ENCODE measurements at regions not wholly inside any gene's neighbourhood (a gene's known extent, or its start where the extent isn't known, plus 50 kb on each side); places are given as distances from the start of the nearest gene placed in this dataset.
"Not testable (repeated sequence)": the region's sequence is repeated elsewhere in the genome, so short reads cannot be mapped to it uniquely, and the experiment has no call there.

GRCh38 chr3:75242012-75242735, 422.0 kb upstream of the FRG2C start:
- DNase-seq (ENCODE audit: low read depth), result no peak

- DNase-seq (ENCODE audit: low read depth), result no peak
These were observed 415.2 kb upstream of the FRG2C start for GRCh38 chr3:75248974-75249373.

GRCh38 chr3:75254685-75255084, 409.4 kb upstream of the FRG2C start:
- no peak for DNase-seq (ENCODE audit: low read depth)

GRCh38 chr3:75258825-75259683, 405.1 kb upstream of the FRG2C start:
- not testable (repeated sequence) for DNase-seq (ENCODE audit: low read depth)

GRCh38 chr3:75260975-75261374, 403.2 kb upstream of the FRG2C start:
- not testable (repeated sequence) for DNase-seq (ENCODE audit: low read depth)

GRCh38 chr3:75262661-75263060, 401.5 kb upstream of the FRG2C start:
- no peak for DNase-seq (ENCODE audit: low read depth)

- DNase-seq (ENCODE audit: low read depth), result no peak
These were observed 398.2 kb upstream of the FRG2C start for GRCh38 chr3:75265897-75266296.

GRCh38 chr3:75268576-75268975, 395.6 kb upstream of the FRG2C start:
- not testable (repeated sequence) for DNase-seq (ENCODE audit: low read depth)

GRCh38 chr3:75272237-75272636, 391.9 kb upstream of the FRG2C start:
- not testable (repeated sequence) for DNase-seq (ENCODE audit: low read depth)

GRCh38 chr3:75272691-75273090, 391.4 kb upstream of the FRG2C start:
- no peak for DNase-seq (ENCODE audit: low read depth)

GRCh38 chr3:75285531-75286148, 378.5 kb upstream of the FRG2C start:
- not testable (repeated sequence) for DNase-seq (ENCODE audit: low read depth)

GRCh38 chr3:75288972-75289574, 375.1 kb upstream of the FRG2C start:
- DNase-seq (ENCODE audit: low read depth), result not testable (repeated sequence)

- DNase-seq (ENCODE audit: low read depth), result no peak
These were observed 370.0 kb upstream of the FRG2C start for GRCh38 chr3:75294124-75294523.

- DNase-seq (ENCODE audit: low read depth), result no peak
These were observed 369.1 kb upstream of the FRG2C start for GRCh38 chr3:75295013-75295412.

GRCh38 chr3:75296858-75297257, 367.3 kb upstream of the FRG2C start:
- DNase-seq (ENCODE audit: low read depth), result no peak

GRCh38 chr3:75300606-75301005, 363.5 kb upstream of the FRG2C start:
- no peak for DNase-seq (ENCODE audit: low read depth)

- DNase-seq (ENCODE audit: low read depth), result not testable (repeated sequence)
These were observed 363.1 kb upstream of the FRG2C start for GRCh38 chr3:75301050-75301449.

GRCh38 chr3:75303741-75304140, 360.4 kb upstream of the FRG2C start:
- DNase-seq (ENCODE audit: low read depth), result no peak

- DNase-seq (ENCODE audit: low read depth), result no peak
These were observed 358.2 kb upstream of the FRG2C start for GRCh38 chr3:75305901-75306300.

- not testable (repeated sequence) for DNase-seq (ENCODE audit: low read depth)
These were observed 352.8 kb upstream of the FRG2C start for GRCh38 chr3:75311306-75311705.

GRCh38 chr3:75312469-75312868, 351.7 kb upstream of the FRG2C start:
- DNase-seq (ENCODE audit: low read depth), result not testable (repeated sequence)

- DNase-seq (ENCODE audit: low read depth), result not testable (repeated sequence)
These were observed 344.4 kb upstream of the FRG2C start for GRCh38 chr3:75319776-75320175.
